Tibial nerve (tissue), 4 donors: ENCODE measurements at regions not wholly inside any gene's neighbourhood (a gene's known extent, or its start where the extent isn't known, plus 50 kb on each side); places are given as distances from the start of the nearest gene placed in this dataset.

Source experiments
- DNase-seq, 2 donors: peaks; one replicate each; pipeline ENCODE4 v3.0.0-alpha.2; 2019; ENCODE audit warnings: low spot score in 2 of 2
- H3K27ac ChIP-seq, 4 donors: fragments of 200-600 bp; sonication (generic) in 3 of 4; one replicate each; pipeline ENCODE4 v1.5.1; 2017 to 2019; ENCODE audit warnings: mild to moderate bottlenecking in 1 of 4
- H3K27me3 ChIP-seq, 2 donors: fragments of 200-600 bp; sonication (generic) in 1 of 2; one replicate each; pipeline versions ENCODE4 v1.5.1 to v1.6.0; 2017 to 2019
- H3K36me3 ChIP-seq, 3 donors: fragments of 200-600 bp; sonication (generic); one replicate each; pipeline ENCODE4 v1.5.1; 2018 to 2019
- H3K4me1 ChIP-seq, 4 donors: fragments of 200-600 bp; sonication (generic) in 3 of 4; one replicate each; pipeline ENCODE4 v1.5.1; 2017 to 2019
- H3K4me3 ChIP-seq, 4 donors: fragments of 200-600 bp; sonication (generic) in 3 of 4; one replicate each; pipeline ENCODE4 v1.5.1; 2017 to 2019; ENCODE audit warnings: mild to moderate bottlenecking in 1 of 4, moderate library complexity in 1 of 4
- H3K9me3 ChIP-seq, 4 donors: fragments of 200-600 bp; sonication (generic) in 3 of 4; one replicate each; pipeline ENCODE4 v1.5.1; 2017 to 2019
- EP300 ChIP-seq, 2 donors: sonication (generic); formaldehyde crosslinking; IDR thresholded peaks; one replicate each; pipeline ENCODE4 v1.6.1; 2017; ENCODE audit warnings: antibody characterized with exemption in 2 of 2, mild to moderate bottlenecking in 1 of 2
- POLR2A ChIP-seq, 2 donors: fragments of 450-650 bp; IDR thresholded peaks; one replicate each; pipeline ENCODE4 v1.6.1; 2017; ENCODE audit warnings: antibody characterized with exemption in 2 of 2, mild to moderate bottlenecking in 2 of 2, moderate library complexity in 2 of 2
- WGBS, 2 donors: methylation state at CpG; one replicate each; pipeline ENCODE4 v1.1.5; 2018; 5-methylcytosine and 5-hydroxymethylcytosine counted together
- TF ChIP-seq, protein P1 (sequence below), 5 experiments: fragments of 200-600 bp in 3 of 5; fragments of 450-650 bp in 2 of 5; sonication (generic) in 3 of 5; IDR thresholded peaks; one replicate each; pipeline ENCODE4 v1.5.1; 2016 to 2019; ENCODE audit warnings: antibody characterized with exemption in 5 of 5, mild to moderate bottlenecking in 3 of 5, moderate library complexity in 2 of 5

DNA sequence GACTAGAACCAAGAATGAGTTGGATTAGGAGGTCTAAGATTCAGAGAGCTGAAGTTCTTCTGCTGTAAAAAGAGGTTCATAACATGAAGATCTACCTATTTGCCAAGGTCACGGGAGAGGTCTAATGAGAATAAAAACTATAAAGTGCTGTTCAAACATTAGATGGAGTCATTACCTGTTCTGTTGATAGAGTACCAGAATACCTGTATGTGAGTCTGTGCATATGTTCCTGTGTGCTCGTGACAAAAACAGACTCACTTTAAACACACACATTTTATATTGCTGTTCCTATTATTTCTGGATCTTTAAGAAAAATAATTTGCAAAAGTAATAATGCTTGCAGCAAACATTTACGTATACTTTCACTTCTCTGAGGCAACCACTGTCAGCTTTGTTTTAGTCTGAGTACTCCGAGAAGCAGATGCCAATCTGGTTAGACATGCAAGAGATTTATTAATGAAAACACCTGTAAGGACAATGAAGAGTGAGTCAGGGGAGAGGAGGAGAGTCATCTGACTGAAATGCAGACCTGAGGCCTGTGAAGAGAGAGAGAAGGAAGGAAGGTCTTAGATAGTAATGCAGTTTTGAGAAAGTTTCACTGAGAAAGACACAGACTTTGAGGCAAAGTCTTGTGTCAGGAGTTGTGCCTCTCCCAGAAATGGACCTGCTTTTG is 221.2 kb downstream of the SQOR start:
- Histone ChIP-seq H3K4me3 (no peak overlapping the region), H3K4me1 (no peaks in the 10 kb centered on the region), H3K27ac (no peak overlapping the region), H3K9me3 (no peaks in the 10 kb centered on the region), H3K27me3 (no peaks in the 10 kb centered on the region), H3K36me3 (no peaks in the 10 kb centered on the region)
- no peak for DNase-seq
- TF ChIP-seq POLR2A (IDR thresholded peaks at IDR 0.05) (no peak), EP300 (IDR thresholded peaks at IDR 0.05) (no peak)
- TF ChIP-seq, protein P1, sequence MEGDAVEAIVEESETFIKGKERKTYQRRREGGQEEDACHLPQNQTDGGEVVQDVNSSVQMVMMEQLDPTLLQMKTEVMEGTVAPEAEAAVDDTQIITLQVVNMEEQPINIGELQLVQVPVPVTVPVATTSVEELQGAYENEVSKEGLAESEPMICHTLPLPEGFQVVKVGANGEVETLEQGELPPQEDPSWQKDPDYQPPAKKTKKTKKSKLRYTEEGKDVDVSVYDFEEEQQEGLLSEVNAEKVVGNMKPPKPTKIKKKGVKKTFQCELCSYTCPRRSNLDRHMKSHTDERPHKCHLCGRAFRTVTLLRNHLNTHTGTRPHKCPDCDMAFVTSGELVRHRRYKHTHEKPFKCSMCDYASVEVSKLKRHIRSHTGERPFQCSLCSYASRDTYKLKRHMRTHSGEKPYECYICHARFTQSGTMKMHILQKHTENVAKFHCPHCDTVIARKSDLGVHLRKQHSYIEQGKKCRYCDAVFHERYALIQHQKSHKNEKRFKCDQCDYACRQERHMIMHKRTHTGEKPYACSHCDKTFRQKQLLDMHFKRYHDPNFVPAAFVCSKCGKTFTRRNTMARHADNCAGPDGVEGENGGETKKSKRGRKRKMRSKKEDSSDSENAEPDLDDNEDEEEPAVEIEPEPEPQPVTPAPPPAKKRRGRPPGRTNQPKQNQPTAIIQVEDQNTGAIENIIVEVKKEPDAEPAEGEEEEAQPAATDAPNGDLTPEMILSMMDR (IDR thresholded peaks at IDR 0.05): no peak
- 88% methylated on average over 4 of the region's 4 CpGs for WGBS, 2 donors

DNA sequence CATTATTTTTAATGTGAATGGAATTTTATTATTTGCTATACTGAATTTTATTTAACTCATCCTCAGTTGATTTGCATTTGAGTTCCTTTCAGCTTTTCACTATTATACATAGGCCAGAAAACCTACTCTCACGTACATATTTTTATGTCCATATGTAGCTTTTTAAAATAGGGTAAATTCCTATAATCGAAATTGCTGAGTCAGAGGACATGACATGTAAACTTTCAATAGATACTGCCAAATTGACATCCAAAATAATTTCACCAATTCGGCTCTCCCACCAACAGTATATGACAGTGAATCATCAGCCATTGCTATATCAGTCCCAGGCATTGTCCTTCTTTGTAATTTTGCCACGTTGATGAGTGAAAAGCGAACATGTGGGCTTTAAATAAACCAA is 222.5 kb downstream of the SQOR start:
- H3K27me3 ChIP-seq: no peaks in the 10 kb centered on the region
- no peak for DNase-seq
- H3K36me3 ChIP-seq: no peaks in the 10 kb centered on the region
- TF ChIP-seq POLR2A (IDR thresholded peaks at IDR 0.05): no peak
- no peak for TF ChIP-seq EP300 (IDR thresholded peaks at IDR 0.05)
- TF ChIP-seq, protein P1 (IDR thresholded peaks at IDR 0.05): no peak
- no peak overlapping the region for H3K27ac ChIP-seq
- H3K4me1 ChIP-seq: no peaks in the 10 kb centered on the region
- no peak overlapping the region for H3K4me3 ChIP-seq
- no peaks in the 10 kb centered on the region for H3K9me3 ChIP-seq
- 86 to 87% methylated on average over 5 of the region's 5 CpGs for WGBS, 2 donors

DNA sequence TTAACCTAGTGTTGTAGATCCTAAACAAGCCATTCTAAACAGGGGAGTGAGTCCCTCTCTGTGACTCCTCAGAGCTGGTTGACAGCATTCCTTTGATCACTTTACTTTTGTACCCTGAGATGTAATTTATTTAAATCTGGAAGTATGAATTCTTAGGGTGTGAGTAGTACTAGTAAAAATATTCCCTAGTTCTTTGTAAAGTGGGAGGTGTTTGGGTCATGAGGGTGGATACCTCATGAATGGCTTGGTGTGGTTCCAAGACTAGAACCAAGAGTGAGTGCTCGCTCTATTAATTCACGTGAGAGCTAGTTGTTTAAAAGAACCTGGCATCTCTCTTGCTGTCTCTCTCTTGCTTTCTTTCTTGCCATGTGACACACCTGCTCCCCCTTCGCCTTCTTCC is 223.7 kb downstream of the SQOR start:
- H3K27ac ChIP-seq: no peak overlapping the region
- no peaks in the 10 kb centered on the region for H3K27me3 ChIP-seq
- no peak overlapping the region for H3K4me3 ChIP-seq
- WGBS, 2 donors: 74 to 78% methylated on average over 3 of the region's 3 CpGs
- DNase-seq: no peak
- TF ChIP-seq EP300 (IDR thresholded peaks at IDR 0.05) (no peak), POLR2A (IDR thresholded peaks at IDR 0.05) (no peak)
- TF ChIP-seq, protein P1 (IDR thresholded peaks at IDR 0.05): no peak
- H3K4me1 ChIP-seq: no peaks in the 10 kb centered on the region
- H3K9me3 ChIP-seq: no peaks in the 10 kb centered on the region
- no peaks in the 10 kb centered on the region for H3K36me3 ChIP-seq

DNA sequence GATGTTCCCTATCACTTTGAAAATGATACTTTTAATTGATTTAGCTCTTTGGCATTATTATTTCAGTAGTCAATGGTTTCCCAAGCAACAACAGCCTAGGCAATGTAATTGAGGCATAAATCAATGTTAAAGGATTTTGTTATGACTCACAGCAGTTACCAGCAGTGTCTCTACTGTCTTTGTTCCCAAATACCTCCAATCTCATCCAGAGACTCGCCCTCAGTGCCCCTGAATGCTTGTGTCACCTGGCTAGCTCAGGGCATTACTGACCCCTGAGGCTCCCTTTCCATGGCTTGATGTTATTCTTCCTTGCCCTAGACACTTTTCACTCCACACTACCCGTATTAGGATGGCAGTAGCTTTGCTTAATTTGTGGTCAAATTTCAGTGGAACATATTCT is 227.2 kb downstream of the SQOR start:
- TF ChIP-seq POLR2A (IDR thresholded peaks at IDR 0.05) (no peak), EP300 (IDR thresholded peaks at IDR 0.05) (no peak)
- TF ChIP-seq, protein P1 (IDR thresholded peaks at IDR 0.05): no peak
- no peak for DNase-seq
- no peak overlapping the region for H3K4me3 ChIP-seq
- no peak overlapping the region for H3K27ac ChIP-seq
- H3K27me3 ChIP-seq: no peaks in the 10 kb centered on the region
- H3K36me3 ChIP-seq: no peaks in the 10 kb centered on the region
- no peaks in the 10 kb centered on the region for H3K9me3 ChIP-seq
- no peaks in the 10 kb centered on the region for H3K4me1 ChIP-seq
- 59 to 69% methylated on average over 2 of the region's 2 CpGs for WGBS, 2 donors

DNA sequence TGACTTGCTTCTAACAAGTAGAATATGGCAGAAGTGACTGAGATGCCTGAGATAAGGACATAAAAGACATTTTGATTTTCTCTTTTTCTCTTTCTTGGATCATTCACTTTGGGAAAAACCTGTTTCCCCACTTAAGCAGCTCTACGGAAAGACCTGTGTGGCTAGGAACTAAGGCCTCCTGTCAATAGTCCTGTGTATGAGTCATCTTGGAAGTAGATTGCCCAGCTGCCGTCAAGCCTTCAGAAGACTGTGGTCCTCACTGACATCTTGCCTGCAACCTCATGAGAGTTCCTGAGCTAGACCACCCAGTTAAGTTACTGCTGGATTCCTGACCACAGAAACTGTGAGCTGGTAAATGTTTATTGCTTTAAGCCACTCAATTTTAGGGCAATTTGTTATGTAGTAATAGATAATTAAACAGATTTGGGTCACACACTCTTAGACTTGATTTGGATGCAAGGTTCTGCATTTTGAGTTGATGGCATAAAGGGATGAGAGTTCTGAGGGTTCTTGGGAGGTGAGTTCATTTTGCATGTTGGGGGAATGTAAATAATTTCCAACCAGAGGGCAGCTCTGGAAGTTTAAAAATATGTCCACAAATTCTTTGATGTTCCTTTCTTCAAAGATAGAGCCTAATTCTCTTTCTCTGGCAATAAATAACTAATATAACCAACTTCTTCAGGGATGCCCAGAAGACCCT is 229.2 kb downstream of the SQOR start:
- no peaks in the 10 kb centered on the region for H3K9me3 ChIP-seq
- DNase-seq: no peak
- H3K4me1 ChIP-seq: no peaks in the 10 kb centered on the region
- H3K27ac ChIP-seq: no peak overlapping the region
- H3K4me3 ChIP-seq: no peak overlapping the region
- H3K36me3 ChIP-seq: no peaks in the 10 kb centered on the region
- H3K27me3 ChIP-seq: no peaks in the 10 kb centered on the region
- WGBS, 2 donors: 74 to 92% methylated on average over 2 of the region's 2 CpGs
- TF ChIP-seq POLR2A (IDR thresholded peaks at IDR 0.05) (no peak), EP300 (IDR thresholded peaks at IDR 0.05) (no peak)
- TF ChIP-seq, protein P1 (IDR thresholded peaks at IDR 0.05): no peak
